ENCODE measurements at regions not wholly inside any gene's neighbourhood (a gene's known extent, or its start where the extent isn't known, plus 50 kb on each side); places are given as distances from the start of the nearest gene placed in this dataset.

DNA sequence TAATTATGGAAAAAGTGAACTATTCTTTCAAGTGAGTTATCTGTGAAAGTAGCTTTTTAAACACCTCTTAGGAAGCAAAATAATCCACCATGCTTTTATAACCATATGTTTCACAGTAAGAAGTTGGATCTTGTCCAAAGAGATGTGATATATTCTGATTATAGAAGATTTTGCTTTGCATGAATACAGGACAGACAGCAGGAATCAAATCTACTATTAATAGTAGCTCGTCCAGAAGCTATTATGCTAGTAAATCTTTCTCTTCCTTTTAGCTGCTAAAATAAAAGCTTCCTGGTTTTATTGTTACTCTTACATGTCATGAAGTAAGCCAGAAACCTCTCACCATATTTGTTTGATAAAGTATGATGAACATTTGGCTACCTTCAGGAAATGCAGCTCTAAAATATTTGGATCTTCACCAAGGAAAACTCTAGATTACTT, 257.0 kb downstream of the IPO8 start:
- DNase-seq (ENCODE audit: low read depth, low spot score), result no peak

DNA sequence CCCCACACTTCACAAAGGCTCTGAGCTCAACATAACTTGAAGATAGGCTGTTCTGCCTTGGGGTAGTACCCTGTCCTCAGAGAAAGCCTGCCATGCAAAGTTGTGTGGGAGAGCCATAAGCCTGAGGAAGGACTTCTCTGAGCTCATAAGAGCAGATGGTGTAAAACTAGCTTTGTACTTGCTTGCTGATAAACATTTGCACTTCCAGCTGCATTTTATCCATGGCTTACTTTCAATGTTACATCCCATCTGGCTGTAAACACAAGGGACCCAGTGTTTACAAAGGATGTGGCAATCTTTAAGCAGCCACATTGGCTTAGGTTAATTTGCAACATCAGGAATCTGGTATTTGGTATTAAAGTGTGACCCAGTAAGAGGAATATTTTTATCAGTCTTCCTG, 258.1 kb downstream of the IPO8 start:
- DNase-seq (ENCODE audit: low read depth, low spot score), result no peak

DNA sequence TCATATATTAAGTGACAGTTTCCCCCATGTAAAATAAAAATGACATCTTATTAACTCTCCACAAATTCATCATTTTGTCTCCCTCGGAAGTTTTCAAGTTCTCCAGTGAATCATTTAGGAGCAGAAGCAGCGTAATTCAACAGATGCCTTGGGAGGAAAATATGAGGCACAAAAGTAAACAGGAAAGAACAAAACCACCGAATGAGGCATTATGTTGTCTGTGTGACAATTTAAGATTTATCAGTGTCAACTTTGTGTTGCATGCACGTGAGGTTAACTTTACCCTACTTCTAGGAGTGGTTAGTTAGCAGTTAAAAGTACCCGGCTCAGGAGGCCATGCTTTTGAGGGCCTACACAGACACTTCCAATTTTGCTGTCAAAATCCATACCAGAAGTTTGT, 258.6 kb downstream of the IPO8 start:
- DNase-seq (ENCODE audit: low read depth, low spot score), result no peak

DNA sequence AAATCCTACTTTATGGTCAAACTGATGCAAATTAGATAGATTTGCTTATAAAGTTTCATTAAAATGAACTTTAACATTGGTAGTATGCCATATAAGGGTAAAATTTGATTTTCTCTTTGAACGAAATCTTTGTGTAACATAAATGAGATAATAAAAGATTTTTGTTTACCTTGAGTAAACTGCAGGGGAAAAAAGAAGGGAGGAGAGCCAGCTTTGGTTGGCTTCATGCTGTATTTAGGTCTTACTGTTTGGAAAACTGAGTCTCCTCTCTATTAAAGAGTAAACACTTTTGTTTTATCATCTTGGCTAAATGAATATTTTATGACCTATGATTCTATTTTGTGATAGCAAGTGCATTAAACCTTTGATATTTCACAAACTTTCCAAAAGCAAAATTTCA, 267.6 kb downstream of the IPO8 start:
- no peak for DNase-seq (ENCODE audit: low read depth, low spot score)

DNA sequence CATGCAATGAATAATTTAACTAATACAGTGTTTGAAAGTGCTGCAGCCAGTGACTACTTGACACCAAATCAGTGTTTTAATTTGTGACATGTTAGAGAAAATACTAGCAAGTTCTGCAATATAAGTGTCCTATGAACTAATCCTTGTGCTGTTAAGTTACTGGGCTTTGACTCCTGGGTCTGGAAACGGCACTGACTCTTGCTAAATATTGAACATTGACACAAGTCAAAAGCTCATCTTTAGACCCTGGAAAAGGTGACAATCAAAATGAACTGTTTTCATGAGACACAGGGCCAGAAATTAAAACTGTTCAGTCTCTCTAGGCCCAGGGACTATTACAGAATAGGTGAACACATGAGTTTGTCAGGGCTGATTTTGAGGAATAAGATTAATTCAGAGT, 268.1 kb downstream of the IPO8 start:
- no peak for DNase-seq (ENCODE audit: low read depth, low spot score)

DNA sequence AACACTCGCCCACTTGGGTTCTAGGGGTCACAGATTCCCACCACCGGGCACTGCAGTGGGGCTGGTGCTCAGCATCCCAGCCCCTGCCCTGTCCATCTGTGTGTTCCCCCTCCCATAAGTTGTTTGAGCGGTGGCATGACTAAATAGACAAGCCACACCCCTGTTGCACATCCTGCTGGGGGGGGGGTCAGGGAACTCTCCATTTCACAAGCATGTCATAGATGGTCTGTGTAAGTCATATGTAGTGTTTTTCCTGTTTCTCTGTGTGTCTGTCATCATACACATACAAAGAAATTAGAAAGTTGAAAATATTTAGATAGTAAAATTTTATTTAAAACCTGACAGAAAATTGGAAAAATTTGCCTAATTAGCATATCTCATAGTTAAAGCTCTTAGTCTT, 270.2 kb downstream of the IPO8 start:
- no peak for DNase-seq (ENCODE audit: low read depth, low spot score)

DNA sequence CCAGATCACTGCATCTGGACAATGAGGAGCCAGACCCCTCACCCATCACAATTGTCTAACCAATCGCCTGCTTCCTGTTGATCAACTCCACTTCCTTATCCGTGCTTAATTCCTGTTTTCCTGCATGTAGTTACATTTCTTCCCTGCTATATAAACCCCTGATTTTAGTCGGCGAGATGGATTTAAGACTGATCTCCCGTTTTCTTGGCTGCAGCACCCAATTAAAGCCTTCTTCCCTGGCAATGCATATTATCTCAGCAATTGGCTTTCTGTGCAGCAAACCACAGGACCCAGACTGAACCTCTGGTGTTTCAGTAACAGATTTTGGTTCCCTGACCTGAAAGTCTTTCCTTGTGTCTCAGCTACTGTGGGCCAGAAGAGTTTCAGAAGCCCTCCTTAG, 272.3 kb downstream of the IPO8 start:
- no peak for DNase-seq (ENCODE audit: low read depth, low spot score)

DNA sequence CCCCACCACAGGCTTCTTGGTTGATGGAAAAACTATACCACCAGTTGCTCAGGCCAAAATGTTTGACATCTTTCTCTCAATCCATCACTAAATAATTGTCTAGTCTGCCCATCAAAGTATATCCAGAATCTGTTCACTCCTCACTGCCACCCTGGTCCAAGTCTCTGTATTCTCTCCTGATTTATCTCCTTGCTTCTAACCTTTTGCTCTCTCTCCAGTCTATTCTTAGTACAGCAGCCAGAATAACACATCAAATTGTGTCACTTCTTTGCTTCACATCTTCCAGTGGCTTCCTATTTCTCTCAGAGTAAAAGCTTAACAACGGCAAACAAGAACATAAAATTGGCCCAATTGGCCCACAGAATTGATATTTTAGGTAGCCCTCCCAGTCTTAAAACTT, 272.8 kb downstream of the IPO8 start:
- DNase-seq (ENCODE audit: low read depth, low spot score), result no peak

DNA sequence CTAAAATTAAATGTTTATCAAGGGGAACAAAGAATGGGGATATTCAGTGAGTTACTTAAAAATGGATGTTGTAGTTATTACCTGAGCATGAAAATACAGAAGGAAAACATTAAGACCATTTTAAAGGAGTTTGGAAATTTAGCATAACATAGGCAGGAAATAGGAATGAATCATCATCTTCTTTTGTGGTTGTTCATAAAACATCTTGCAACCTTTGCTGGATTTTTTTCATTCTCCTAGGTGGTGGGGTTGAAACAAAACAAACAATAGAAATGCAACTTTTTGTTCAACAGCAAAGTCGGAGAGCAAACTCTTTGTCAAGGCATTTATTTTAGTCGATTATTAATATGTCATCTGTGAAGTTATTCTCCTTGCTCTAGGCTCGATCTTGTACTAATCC, 275.1 kb downstream of the IPO8 start:
- DNase-seq (ENCODE audit: low read depth, low spot score), result no peak

DNA sequence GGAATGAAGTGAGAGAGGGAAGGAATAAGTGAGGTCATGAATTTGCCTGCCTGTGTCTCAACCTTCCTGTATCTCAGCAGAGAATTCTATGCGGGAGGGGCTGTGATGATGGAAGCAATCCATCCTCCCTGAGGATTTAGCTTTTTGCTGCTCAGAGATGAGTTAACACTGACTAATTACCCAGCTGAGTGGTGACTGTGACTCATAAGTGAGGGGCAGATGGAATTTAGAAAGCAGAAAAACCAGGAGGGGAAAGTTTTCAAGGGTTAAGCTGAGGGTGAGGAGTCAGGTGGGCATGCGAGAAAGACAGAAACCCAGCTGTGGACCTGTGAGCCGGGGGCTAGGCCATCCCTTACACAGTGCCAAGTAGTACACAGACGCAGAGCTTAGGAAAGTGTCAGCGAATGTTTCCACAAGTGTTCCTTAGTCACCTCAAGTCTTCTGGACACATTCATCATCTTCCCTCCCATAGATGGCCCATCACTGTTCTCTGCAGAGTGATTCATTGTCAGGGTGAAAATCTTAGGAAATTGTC, 277.9 kb downstream of the IPO8 start:
- DNase-seq (ENCODE audit: low read depth, low spot score), result no peak

DNA sequence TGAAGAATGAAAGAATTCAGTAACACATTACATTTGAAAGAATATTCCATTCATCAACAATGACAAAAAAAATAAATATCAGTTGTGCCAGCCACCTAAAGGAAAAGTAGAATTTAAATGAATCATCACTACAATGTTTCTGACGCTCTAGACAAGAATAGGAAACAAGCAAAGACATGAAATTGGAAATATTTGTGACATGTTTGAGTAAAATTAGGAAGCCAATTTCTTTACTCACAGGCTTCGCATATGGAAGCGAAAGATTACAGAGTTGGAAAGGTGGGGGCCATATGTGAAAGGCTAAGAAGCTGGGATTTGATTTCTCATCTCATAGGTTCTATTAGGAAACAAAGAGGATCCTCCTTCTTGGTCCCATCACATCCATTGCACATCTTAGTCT, 279.0 kb downstream of the IPO8 start:
- no peak for DNase-seq (ENCODE audit: low read depth, low spot score)

DNA sequence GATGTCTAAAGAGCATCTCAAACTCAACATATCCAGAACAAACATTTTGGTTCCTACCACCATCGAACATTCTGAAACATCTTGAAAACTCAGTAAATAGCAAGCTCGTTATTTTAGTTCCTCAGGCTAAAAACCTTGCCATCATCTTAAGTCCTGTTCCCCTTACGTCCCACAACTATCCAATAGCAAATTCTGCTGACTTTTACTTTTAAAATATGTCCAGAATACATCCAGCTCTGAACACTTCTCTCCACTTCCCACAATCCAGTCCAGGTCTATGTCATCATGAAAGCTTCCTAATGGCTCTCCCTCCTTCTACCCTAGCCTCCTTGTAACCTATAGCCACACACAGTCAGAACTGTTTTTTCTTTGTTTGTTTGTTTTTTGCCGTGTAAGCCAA, 279.9 kb downstream of the IPO8 start:
- DNase-seq (ENCODE audit: low read depth, low spot score), result no peak

DNA sequence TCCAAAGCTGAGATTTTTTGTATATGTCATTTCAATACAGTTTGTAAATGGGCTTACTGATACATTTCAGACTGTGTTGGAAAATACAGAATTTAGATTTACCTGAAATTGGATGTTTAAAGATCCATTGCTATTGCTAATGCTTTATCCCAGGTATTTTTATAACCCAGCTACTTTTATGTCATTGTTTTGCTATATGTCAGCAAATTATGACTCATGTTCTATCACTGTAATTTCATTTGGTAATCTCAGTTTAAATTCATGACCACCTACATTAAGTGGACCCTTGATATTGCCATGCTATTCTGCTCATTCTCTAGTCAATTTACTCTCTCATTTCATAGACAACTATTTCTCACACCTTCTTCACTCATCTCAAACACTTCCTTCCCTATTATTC, 281.2 kb downstream of the IPO8 start:
- no peak for DNase-seq (ENCODE audit: low read depth, low spot score)

DNA sequence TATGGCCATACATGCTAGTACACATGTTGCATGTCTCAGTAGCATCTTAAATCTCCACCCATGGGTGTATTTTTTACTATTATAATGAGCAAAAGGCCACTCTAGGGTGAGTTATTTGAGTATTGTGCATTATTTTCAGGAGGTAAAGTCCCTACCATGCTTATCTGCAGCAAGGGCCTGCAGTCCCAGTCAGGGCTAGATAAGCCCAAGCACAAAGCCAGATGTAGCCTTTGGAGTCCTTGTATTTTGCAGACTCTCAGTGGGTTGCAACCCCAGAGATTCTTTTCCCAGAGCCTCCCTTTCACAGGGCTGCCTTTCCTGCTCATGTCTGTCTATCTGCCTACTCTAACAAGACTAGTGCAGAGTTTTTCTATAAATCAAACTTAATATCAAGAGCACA, 295.3 kb downstream of the IPO8 start:
- no peak for DNase-seq (ENCODE audit: low read depth, low spot score)

DNA sequence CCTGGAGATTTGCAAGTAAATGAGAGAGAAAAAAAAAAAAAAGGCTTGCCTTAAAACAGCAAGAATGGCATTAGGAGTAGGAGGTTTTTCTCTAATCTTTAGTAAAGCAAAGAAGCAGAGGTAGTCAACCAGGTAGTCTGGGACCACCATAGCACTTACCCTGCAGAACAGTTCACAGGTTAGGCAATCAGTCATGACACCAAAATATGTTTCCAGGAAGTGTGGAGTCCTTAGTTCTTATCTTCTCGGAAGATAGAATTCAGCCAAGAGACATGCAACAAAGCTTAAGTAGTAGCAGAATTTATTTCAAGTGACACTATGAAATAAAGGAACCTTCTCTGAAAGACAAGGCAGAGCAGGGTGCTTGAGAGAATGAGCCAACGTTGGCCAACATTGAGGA, 295.8 kb downstream of the IPO8 start:
- DNase-seq (ENCODE audit: low read depth, low spot score), result no peak

DNA sequence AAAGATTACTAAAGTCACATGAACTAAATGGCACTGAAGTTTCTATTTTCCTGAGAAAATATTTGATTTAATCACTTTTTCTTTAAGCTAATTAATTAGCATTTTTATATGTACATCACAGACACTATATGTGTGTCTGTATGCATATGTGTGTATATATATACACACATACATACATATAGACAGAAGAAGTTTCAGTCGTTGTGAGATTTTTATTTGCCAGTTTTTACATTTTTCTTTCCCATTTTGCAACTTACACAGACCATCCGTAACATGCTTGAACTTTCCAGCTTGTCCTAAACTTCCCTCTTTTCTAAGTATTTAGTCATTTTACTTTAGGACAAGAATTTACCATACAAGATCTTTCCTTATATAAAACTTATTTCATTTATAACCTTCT, 299.1 kb downstream of the IPO8 start:
- DNase-seq (ENCODE audit: low read depth, low spot score), result no peak

DNA sequence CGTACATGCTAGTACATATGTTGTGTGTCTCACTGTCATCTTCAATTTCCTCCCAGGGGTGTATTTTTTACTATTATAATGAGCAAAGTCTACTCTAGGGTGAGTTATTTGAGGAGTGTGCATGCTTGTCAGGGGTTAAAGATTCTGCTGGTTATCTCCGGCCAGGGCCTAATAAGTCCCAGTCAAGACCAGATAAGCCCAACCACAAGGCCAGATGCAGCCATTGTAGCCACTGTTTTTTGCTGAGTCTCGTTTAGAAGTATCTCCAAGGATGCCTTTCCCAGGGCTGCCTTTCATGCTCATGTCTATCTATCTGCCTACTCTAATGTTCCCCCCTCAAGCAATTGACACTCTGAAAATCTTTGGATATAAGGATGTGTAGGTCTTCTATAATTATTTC, 300.5 kb downstream of the IPO8 start:
- DNase-seq (ENCODE audit: low read depth, low spot score), result no peak

DNA sequence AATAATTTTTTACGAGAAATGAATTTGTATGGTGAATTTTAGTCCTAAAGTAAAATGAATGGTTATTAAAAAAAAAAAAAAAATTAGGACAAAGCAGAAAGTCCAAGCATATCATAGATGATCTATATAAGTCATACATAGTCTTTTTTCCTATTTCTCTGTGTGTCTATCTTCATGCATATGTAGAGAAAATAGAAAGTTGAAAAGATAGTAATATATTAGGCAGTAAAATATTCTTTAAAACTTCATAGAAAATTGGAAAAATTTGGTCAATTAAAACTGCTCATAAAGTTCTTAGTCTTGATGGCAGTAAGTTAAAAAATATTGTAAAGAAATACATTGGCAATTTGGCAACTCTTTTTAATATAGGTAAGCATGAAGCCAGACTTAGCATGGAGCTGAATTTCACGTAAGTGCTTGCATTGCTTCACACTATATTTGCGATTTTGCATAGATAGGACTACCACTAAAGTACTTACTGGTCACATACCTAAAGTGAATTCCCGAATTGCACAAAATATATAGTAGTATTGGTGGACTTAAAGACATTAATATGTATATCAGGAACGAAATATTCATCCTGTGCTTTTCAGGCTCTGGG, 303.8 kb downstream of the IPO8 start:
- no peak for DNase-seq (ENCODE audit: low read depth, low spot score)

DNA sequence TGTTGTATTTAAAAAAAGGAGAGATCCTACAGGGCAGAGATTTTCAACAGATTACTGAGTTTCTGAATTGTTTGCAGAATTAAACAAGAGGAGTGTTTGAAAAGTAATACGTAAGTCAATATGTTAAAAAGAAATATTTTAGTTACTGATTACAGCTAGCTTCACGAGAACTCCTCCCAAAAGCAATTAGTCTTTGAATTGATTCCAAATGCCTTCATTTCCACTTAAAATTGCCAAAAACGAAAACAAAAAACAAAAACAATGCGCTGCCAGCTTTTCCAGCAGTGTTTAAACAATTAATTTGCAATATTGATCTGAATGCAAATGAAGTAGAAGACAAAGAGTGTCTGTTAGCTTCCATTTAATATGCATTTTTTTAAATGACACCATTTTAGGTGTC, 310.0 kb downstream of the IPO8 start:
- no peak for DNase-seq (ENCODE audit: low read depth, low spot score)

DNA sequence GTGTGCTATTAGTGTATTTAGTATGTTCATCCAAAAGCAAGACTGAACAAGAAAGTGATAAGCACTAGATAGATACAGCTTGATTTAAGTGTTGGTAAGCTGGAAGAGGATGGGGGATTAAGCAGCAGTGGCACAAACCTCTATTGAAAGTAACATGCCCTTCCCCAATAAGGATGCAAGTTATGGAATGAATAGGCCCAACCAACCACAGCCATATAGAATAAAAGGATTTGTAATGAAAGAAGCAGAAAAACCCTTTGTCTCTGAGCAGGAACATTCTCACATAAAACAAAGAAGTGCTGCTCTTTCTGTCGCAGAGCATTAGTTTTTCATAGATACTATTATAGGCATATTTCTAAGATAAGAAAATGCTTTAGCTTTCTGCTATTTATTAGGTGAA, 310.7 kb downstream of the IPO8 start:
- DNase-seq (ENCODE audit: low read depth, low spot score), result no peak

DNA sequence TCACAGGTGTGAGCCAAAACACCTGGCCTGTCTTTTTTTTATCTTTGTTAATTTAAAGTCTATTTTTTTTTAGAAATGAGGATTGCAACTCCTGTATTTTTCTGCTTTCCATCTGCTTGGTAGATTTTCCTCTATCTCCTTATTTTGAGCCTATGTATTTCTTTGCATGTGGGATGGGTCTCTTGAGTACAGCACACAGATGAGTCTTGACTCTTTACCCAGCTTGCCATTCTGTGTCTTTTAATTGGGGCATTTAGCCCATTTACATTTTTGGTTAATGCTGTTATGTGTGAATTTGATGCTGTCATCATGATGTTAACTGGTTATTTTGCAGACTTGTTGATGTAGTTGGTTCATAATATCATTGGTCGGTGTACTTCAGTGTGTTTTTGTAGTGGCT, 317.4 kb downstream of the IPO8 start:
- no peak for DNase-seq (ENCODE audit: low read depth, low spot score)

DNA sequence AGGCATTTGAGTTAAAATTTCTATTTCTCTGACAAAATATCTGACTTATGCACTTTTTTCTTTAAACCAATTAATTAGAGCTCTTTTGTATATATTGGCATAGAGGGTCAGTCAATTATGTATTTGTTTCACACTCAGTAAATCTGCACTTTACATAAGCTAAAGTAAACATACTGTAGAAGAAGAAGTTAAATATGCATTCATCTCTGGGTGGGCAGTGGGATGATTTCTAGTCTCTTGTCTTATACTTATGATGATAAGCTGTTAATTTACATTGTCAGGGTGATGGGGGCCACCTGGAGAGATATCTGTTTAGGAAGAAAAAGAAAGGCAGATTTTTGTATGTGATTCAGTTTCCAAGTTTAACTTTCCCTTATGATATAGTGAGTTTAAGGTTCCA, 330.8 kb downstream of the IPO8 start:
- no peak for DNase-seq (ENCODE audit: low read depth, low spot score)

DNA sequence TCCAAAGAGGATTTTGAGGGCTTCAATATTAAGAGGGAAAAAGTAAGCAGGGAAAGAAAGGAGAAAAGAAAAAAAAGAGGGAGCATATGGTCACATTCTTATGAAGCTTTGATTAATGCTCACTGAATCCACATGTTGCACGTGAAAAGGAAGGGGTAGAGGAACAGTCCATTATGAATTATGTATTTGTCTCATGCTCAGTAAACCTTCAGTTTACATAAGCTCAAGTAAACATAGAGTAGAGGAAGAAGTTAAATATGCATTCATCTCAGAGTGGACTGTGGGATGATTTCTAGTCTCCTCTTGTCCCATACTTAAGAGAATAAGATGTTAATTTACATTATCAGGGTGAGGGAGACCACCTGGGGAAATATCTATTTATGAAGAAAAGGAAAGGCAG, 334.5 kb downstream of the IPO8 start:
- no peak for DNase-seq (ENCODE audit: low read depth, low spot score)

DNA sequence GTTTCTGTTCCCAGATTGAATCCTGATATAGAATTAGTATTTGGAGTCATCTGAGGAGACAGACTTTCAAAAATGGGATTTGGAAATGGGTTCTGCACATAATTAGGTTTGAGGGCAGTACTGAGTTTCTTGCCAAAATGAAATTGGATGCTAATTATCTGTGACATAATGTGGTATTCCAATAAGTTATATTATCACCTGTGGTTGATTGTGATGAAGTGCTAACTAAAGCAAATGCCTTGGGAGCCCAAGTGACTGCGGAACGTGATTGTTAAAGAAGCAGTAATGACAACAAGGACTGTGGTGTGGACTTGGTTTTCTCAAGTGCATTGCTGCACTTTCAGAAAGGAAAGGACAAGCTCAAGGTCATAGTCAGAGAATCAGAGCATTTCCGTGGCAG, 337.0 kb downstream of the IPO8 start:
- DNase-seq (ENCODE audit: low read depth, low spot score), result no peak

All from iPS DF 19.7 (cell line).